WTC11 (cell line): ENCODE measurements at regions not wholly inside any gene's neighbourhood (a gene's known extent, or its start where the extent isn't known, plus 50 kb on each side); places are given as distances from the start of the nearest gene placed in this dataset.
A peak's percentile ranks its signal among the peaks of the same experiment; 100 is the strongest.

Experiments
- ATAC-seq: fragments of 200-7000 bp; cut with Tn5 transposase; 2 replicates; pipeline ENCODE4 v1.10.0; 2021; ENCODE audit warnings: mild to moderate bottlenecking, moderate library complexity
- CTCF ChIA-PET: fragments of 300-600 bp; sonication (Branson Sonifier 250); formaldehyde crosslinking; loops from one replicate; lab custom pipeline; 2021; ENCODE audit warnings: antibody characterized with exemption; lab: Charles Lee
- POLR2A ChIA-PET: fragments of 350-600 bp; sonication (Branson Sonifier 250); formaldehyde crosslinking; loops from one replicate; lab custom pipeline; 2021; ENCODE audit warnings: antibody characterized with exemption; lab: Charles Lee
- DNase-seq: peaks from one replicate; pipeline ENCODE4 v3.0.0; 2021; ENCODE audit warnings: low spot score
- H3K27ac Mint-ChIP-seq: 2 replicates; pipeline ENCODE4 v1.8.0; 2021; ENCODE audit warnings: mixed read lengths
- H3K27me3 Mint-ChIP-seq: 2 replicates; pipeline ENCODE4 v1.8.0; 2021; ENCODE audit warnings: low read depth, mild to moderate bottlenecking, moderate library complexity, mixed read lengths
- H3K36me3 Mint-ChIP-seq: 2 replicates; pipeline ENCODE4 v1.8.0; 2021; ENCODE audit warnings: mixed read lengths
- H3K4me1 Mint-ChIP-seq: 2 replicates; pipeline ENCODE4 v1.8.0; 2022; ENCODE audit warnings: mixed read lengths
- H3K4me3 Mint-ChIP-seq: 2 replicates; pipeline ENCODE4 v1.8.0; 2021; ENCODE audit warnings: mild to moderate bottlenecking, moderate library complexity, mixed read lengths
- H3K9me3 Mint-ChIP-seq: 2 replicates; pipeline ENCODE4 v1.8.0; 2021; ENCODE audit warnings: mixed read lengths
- FOXJ3 ChIP-seq: sonication (generic); formaldehyde crosslinking; IDR thresholded peaks from 2 replicates; pipeline ENCODE4 v1.9.0; 2021; ENCODE audit warnings: missing genetic modification reagents, mild to moderate bottlenecking, borderline replicate concordance
- JUN ChIP-seq: sonication (generic); formaldehyde crosslinking; IDR thresholded peaks from 2 replicates; pipeline ENCODE4 v1.8.0; 2023; ENCODE audit warnings: mild to moderate bottlenecking, missing genetic modification reagents
- KAT7 ChIP-seq: sonication (generic); formaldehyde crosslinking; IDR thresholded peaks from 2 replicates; pipeline ENCODE4 v1.8.1; 2023; ENCODE audit warnings: missing genetic modification reagents, mild to moderate bottlenecking, borderline replicate concordance
- MXD4 ChIP-seq: fragments of 250-450 bp; sonication (Bioruptor Pico); IDR thresholded peaks from 2 replicates; pipeline ENCODE4 v1.8.0; 2021; ENCODE audit warnings: mild to moderate bottlenecking, moderate library complexity, borderline replicate concordance
- MYBL2 ChIP-seq: sonication (generic); formaldehyde crosslinking; IDR thresholded peaks from 2 replicates; pipeline ENCODE4 v1.8.1; 2023; ENCODE audit warnings: mild to moderate bottlenecking, moderate library complexity, missing genetic modification reagents
- NR3C1 ChIP-seq: sonication (generic); formaldehyde crosslinking; conservative IDR thresholded peaks from 2 replicates; pipeline ENCODE4 v1.8.1; 2023; ENCODE audit warnings: low read depth, mild to moderate bottlenecking, missing genetic modification reagents
- SMAD3 ChIP-seq: sonication (generic); formaldehyde crosslinking; IDR thresholded peaks from 2 replicates; pipeline ENCODE4 v1.8.0; 2022; ENCODE audit warnings: missing genetic modification reagents, mild to moderate bottlenecking, borderline replicate concordance
- ZNF219 ChIP-seq: sonication (generic); formaldehyde crosslinking; IDR thresholded peaks from 2 replicates; pipeline ENCODE4 v1.8.0; 2023; ENCODE audit warnings: missing genetic modification reagents, mild to moderate bottlenecking, borderline replicate concordance
- ZNF317 ChIP-seq: sonication (generic); formaldehyde crosslinking; IDR thresholded peaks from 2 replicates; pipeline ENCODE4 v1.8.1; 2023; ENCODE audit warnings: low read depth, mild to moderate bottlenecking, moderate library complexity, missing genetic modification reagents, borderline replicate concordance
- ZNF416 ChIP-seq: fragments of 250-450 bp; sonication (Bioruptor Pico); IDR thresholded peaks from 2 replicates; pipeline ENCODE4 v1.9.0; 2021; ENCODE audit warnings: mild to moderate bottlenecking, inconsistent platforms
- ZNF425 ChIP-seq: fragments of 250-450 bp; sonication (Bioruptor Pico); conservative IDR thresholded peaks from 2 replicates; pipeline ENCODE4 v1.9.0; 2021; ENCODE audit warnings: mild to moderate bottlenecking
- ZNF532 ChIP-seq: fragments of 250-450 bp; sonication (Bioruptor Pico); IDR thresholded peaks from 2 replicates; pipeline ENCODE4 v1.9.0; 2021; ENCODE audit warnings: mild to moderate bottlenecking, borderline replicate concordance
- TF ChIP-seq, protein P1 (sequence below): sonication (generic); formaldehyde crosslinking; IDR thresholded peaks from 2 replicates; pipeline ENCODE4 v1.8.1; 2023; ENCODE audit warnings: mild to moderate bottlenecking, missing genetic modification reagents, moderate library complexity
- TF ChIP-seq, protein P2 (sequence below): fragments of 250-450 bp; sonication (Bioruptor Pico); IDR thresholded peaks from 2 replicates; pipeline ENCODE4 v1.8.0; 2021; ENCODE audit warnings: mild to moderate bottlenecking
- TF ChIP-seq, protein P3 (sequence below): sonication (generic); formaldehyde crosslinking; IDR thresholded peaks from 2 replicates; pipeline ENCODE4 v1.8.0; 2023; ENCODE audit warnings: mild to moderate bottlenecking, missing genetic modification reagents
- TF ChIP-seq, protein P4 (sequence below): sonication (generic); formaldehyde crosslinking; IDR thresholded peaks from 2 replicates; pipeline ENCODE4 v1.8.1; 2023; ENCODE audit warnings: mild to moderate bottlenecking, missing genetic modification reagents

GRCh38 chr17:33381201-33381600, 88.1 kb upstream of the ASIC2 start:
- DNase-seq (peak; percentile 33), ATAC-seq (peak; percentile 73)
- CTCF ChIA-PET: interaction anchor here (0.7 kb wide), 1 partner anchor 143 kb away, joined by 3 read pairs; no protein-coding TSS in a partner anchor
- Mint-ChIP-seq H3K36me3 (no peaks in the 10 kb centered on the region), H3K9me3 (no peaks in the 10 kb centered on the region), H3K4me3 (no peak overlapping the region), H3K4me1 (peaks cover 16% of the 10 kb centered on the region), H3K27me3 (peaks cover 4% of the 10 kb centered on the region; the same call in 1 of the 2 replicates), H3K27ac (no peak overlapping the region)
- POLR2A ChIA-PET: no interaction called here
- TF ChIP-seq MXD4 (CRISPR knock-in tag) (no peak), FOXJ3 (CRISPR knock-in tag) (no peak)
- TF ChIP-seq, all 79 proteins: peak for 0

DNA sequence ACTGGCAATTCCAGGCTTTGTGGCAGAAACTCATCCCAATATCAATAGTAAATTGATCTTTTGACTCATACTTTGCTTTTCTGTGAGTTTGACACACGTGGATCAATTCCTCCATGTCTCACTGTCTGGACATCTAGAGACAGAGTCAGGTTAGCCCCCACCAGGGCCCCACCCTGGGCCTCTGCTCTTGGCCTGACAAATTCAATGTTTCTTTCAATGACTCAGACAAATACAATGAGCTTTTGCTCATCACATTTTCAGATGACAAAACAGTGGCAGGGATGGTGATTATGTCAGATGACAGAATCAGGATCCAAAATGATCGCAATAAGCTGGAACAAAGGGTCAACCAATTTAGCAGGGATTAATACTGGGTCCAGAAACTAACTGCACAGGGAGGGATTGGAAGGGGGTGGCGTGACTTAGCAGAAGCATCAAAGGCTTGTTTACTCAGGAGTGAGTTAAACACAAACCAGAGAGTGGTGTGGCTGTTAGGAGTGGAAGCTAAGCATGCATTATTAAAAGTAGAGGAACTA, 90.5 kb upstream of the ASIC2 start:
- H3K9me3 Mint-ChIP-seq: no peaks in the 10 kb centered on the region
- no peak overlapping the region for H3K4me3 Mint-ChIP-seq
- no peak overlapping the region for H3K27ac Mint-ChIP-seq
- TF ChIP-seq ZNF532 (CRISPR knock-in tag) (no peak), MYBL2 (CRISPR knock-in tag) (no peak), ZNF425 (no peak), KAT7 (CRISPR knock-in tag) (no peak), SMAD3 (CRISPR knock-in tag) (no peak), JUN (CRISPR knock-in tag) (no peak), ZNF317 (CRISPR knock-in tag) (no peak), NR3C1 (CRISPR knock-in tag) (no peak), ZNF219 (CRISPR knock-in tag) (no peak), ZNF416 (CRISPR knock-in tag) (no peak)
- TF ChIP-seq, protein P1, sequence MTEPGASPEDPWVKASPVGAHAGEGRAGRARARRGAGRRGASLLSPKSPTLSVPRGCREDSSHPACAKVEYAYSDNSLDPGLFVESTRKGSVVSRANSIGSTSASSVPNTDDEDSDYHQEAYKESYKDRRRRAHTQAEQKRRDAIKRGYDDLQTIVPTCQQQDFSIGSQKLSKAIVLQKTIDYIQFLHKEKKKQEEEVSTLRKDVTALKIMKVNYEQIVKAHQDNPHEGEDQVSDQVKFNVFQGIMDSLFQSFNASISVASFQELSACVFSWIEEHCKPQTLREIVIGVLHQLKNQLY (CRISPR knock-in tag): no peak
- TF ChIP-seq, protein P2, sequence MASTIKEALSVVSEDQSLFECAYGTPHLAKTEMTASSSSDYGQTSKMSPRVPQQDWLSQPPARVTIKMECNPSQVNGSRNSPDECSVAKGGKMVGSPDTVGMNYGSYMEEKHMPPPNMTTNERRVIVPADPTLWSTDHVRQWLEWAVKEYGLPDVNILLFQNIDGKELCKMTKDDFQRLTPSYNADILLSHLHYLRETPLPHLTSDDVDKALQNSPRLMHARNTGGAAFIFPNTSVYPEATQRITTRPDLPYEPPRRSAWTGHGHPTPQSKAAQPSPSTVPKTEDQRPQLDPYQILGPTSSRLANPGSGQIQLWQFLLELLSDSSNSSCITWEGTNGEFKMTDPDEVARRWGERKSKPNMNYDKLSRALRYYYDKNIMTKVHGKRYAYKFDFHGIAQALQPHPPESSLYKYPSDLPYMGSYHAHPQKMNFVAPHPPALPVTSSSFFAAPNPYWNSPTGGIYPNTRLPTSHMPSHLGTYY (CRISPR knock-in tag): no peak
- TF ChIP-seq, protein P3, sequence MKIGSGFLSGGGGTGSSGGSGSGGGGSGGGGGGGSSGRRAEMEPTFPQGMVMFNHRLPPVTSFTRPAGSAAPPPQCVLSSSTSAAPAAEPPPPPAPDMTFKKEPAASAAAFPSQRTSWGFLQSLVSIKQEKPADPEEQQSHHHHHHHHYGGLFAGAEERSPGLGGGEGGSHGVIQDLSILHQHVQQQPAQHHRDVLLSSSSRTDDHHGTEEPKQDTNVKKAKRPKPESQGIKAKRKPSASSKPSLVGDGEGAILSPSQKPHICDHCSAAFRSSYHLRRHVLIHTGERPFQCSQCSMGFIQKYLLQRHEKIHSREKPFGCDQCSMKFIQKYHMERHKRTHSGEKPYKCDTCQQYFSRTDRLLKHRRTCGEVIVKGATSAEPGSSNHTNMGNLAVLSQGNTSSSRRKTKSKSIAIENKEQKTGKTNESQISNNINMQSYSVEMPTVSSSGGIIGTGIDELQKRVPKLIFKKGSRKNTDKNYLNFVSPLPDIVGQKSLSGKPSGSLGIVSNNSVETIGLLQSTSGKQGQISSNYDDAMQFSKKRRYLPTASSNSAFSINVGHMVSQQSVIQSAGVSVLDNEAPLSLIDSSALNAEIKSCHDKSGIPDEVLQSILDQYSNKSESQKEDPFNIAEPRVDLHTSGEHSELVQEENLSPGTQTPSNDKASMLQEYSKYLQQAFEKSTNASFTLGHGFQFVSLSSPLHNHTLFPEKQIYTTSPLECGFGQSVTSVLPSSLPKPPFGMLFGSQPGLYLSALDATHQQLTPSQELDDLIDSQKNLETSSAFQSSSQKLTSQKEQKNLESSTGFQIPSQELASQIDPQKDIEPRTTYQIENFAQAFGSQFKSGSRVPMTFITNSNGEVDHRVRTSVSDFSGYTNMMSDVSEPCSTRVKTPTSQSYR: no peak
- TF ChIP-seq, protein P4, sequence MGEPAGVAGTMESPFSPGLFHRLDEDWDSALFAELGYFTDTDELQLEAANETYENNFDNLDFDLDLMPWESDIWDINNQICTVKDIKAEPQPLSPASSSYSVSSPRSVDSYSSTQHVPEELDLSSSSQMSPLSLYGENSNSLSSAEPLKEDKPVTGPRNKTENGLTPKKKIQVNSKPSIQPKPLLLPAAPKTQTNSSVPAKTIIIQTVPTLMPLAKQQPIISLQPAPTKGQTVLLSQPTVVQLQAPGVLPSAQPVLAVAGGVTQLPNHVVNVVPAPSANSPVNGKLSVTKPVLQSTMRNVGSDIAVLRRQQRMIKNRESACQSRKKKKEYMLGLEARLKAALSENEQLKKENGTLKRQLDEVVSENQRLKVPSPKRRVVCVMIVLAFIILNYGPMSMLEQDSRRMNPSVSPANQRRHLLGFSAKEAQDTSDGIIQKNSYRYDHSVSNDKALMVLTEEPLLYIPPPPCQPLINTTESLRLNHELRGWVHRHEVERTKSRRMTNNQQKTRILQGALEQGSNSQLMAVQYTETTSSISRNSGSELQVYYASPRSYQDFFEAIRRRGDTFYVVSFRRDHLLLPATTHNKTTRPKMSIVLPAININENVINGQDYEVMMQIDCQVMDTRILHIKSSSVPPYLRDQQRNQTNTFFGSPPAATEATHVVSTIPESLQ: no peak
- TF ChIP-seq, all 79 proteins: peak for 0
- no peak for ATAC-seq
- ChIA-PET CTCF (no interaction called here), POLR2A (no interaction called here)
- Mint-ChIP-seq H3K4me1 (peaks cover 28% of the 10 kb centered on the region), H3K36me3 (no peaks in the 10 kb centered on the region), H3K27me3 (peaks cover 4% of the 10 kb centered on the region; the same call in 1 of the 2 replicates)
- no peak for DNase-seq
